ENCODE measurements at regions not wholly inside any gene's neighbourhood (a gene's known extent, or its start where the extent isn't known, plus 50 kb on each side); places are given as distances from the start of the nearest gene placed in this dataset.

DNA sequence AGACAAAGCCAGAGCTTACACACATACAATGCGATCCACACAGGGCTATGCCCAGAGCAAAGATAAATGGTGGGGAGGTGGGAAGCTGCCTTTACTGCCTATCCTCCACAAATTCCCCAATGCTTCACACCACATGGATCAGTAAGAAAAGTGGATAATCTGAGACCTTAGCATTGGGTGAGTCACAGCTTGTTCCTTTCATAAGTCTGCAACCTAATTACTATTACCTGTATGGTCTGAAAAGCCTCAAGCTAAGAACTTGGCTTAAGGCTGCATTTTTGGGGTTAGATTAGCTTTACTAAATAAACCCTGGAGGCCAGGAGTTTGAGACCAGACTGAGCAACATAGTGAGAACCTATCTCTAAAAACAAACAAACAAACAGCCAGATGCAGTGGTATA is 66.0 kb upstream of the BTBD3 start:
- Histone ChIP-seq H3K36me3 (ENCODE audit: insufficient read depth, low read length) (no peaks in the 10 kb centered on the region), H3K4me1 (ENCODE audit: insufficient read depth, low read length) (no peaks in the 10 kb centered on the region), H3K9me3 (ENCODE audit: control insufficient read depth in 1 of 2, insufficient read depth in 1 of 2, low read length in 2 of 2) (peaks cover 0 to 13% of the 10 kb centered on the region in 2 experiments), H3K4me3 (ENCODE audit: low read length) (no peak overlapping the region), H3K27me3 (ENCODE audit: control insufficient read depth in 1 of 2, insufficient read depth in 2 of 2, low read length in 2 of 2) (no peaks in the 10 kb centered on the region), H3K27ac (ENCODE audit: low read depth in 1 of 2, low read length in 2 of 2) (no peak overlapping the region)
- Mint-ChIP-seq H3K27ac (no peak overlapping the region), H3K9me3 (peaks cover 2% of the 10 kb centered on the region), H3K4me3 (no peak overlapping the region), H3K4me1 (ENCODE audit: low read depth) (no peaks in the 10 kb centered on the region), H3K36me3 (ENCODE audit: low read depth) (no peaks in the 10 kb centered on the region), H3K27me3 (peaks cover 1% of the 10 kb centered on the region)
- intact Hi-C loops (cut with DNase I, micrococcal nuclease) = no loop called here
- no peak for ATAC-seq (ENCODE audit: poor library complexity)
- POLR2A ChIA-PET = no interaction called here
- no peak for DNase-seq
- TF ChIP-seq, protein P1, sequence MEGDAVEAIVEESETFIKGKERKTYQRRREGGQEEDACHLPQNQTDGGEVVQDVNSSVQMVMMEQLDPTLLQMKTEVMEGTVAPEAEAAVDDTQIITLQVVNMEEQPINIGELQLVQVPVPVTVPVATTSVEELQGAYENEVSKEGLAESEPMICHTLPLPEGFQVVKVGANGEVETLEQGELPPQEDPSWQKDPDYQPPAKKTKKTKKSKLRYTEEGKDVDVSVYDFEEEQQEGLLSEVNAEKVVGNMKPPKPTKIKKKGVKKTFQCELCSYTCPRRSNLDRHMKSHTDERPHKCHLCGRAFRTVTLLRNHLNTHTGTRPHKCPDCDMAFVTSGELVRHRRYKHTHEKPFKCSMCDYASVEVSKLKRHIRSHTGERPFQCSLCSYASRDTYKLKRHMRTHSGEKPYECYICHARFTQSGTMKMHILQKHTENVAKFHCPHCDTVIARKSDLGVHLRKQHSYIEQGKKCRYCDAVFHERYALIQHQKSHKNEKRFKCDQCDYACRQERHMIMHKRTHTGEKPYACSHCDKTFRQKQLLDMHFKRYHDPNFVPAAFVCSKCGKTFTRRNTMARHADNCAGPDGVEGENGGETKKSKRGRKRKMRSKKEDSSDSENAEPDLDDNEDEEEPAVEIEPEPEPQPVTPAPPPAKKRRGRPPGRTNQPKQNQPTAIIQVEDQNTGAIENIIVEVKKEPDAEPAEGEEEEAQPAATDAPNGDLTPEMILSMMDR (IDR thresholded peaks at IDR 0.05) = no peak
- CTCF ChIA-PET = no interaction called here

DNA sequence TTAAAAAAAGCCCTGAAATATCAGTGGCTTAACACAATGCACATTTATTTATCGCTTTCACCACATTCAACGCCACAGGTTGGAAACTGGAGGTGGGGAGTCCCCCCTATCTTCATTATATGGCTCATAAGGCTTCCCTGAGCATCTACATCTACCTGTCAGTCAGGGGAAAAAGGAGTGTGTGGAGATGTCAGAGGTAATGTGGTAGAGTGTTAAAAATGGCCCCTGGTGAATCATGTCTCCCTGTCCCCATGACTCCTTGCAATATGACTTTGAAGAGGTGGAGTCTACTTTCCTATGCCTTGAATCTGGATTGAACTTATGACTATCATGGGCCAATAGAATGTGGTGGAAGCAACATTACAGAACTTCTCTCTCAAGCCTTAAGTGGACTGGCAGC is 65.5 kb upstream of the BTBD3 start:
- H3K9me3 Mint-ChIP-seq = peaks cover 2% of the 10 kb centered on the region
- CTCF ChIA-PET = no interaction called here
- ATAC-seq (ENCODE audit: poor library complexity) (no peak), DNase-seq (no peak)
- H3K27me3 ChIP-seq (ENCODE audit: control insufficient read depth in 1 of 2, insufficient read depth in 2 of 2, low read length in 2 of 2) = no peaks in the 10 kb centered on the region
- TF ChIP-seq, protein P1 (IDR thresholded peaks at IDR 0.05) = no peak
- H3K36me3 Mint-ChIP-seq (ENCODE audit: low read depth) = no peaks in the 10 kb centered on the region
- POLR2A ChIA-PET = no interaction called here
- no peaks in the 10 kb centered on the region for H3K4me1 ChIP-seq (ENCODE audit: insufficient read depth, low read length)
- no peaks in the 10 kb centered on the region for H3K27me3 Mint-ChIP-seq
- intact Hi-C loops (cut with DNase I, micrococcal nuclease) = no loop called here
- H3K4me1 Mint-ChIP-seq (ENCODE audit: low read depth) = no peaks in the 10 kb centered on the region
- H3K9me3 ChIP-seq (ENCODE audit: control insufficient read depth in 1 of 2, insufficient read depth in 1 of 2, low read length in 2 of 2) = peaks cover 0 to 13% of the 10 kb centered on the region in 2 experiments
- no peak overlapping the region for H3K27ac ChIP-seq (ENCODE audit: low read depth in 1 of 2, low read length in 2 of 2)
- H3K4me3 Mint-ChIP-seq = no peak overlapping the region
- H3K27ac Mint-ChIP-seq = no peak overlapping the region
- H3K4me3 ChIP-seq (ENCODE audit: low read length) = no peak overlapping the region
- no peaks in the 10 kb centered on the region for H3K36me3 ChIP-seq (ENCODE audit: insufficient read depth, low read length)

DNA sequence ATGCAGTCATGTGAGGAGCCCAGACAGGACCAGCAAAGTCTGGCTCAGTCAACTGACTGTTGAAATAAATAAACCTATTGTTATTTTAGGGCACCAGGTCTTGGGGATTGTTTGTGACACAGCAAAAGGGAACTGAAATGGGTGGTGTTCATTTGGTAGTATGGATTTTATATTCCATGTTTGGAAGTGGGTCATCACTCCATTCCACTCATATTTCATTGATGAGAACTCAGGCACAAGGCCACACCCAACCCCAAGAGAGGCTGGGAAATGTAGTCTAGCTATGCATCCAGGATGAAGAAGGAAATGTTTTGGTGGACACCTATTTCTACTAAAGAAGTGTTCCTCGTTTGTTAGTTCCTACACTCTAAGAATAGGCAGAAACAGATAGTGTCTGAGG is 64.9 kb upstream of the BTBD3 start:
- Histone ChIP-seq H3K4me3 (ENCODE audit: low read length) (no peak overlapping the region), H3K27ac (ENCODE audit: low read depth in 1 of 2, low read length in 2 of 2) (no peak overlapping the region), H3K9me3 (ENCODE audit: control insufficient read depth in 1 of 2, insufficient read depth in 1 of 2, low read length in 2 of 2) (peaks cover 0 to 16% of the 10 kb centered on the region in 2 experiments), H3K36me3 (ENCODE audit: insufficient read depth, low read length) (no peaks in the 10 kb centered on the region), H3K27me3 (ENCODE audit: control insufficient read depth in 1 of 2, insufficient read depth in 2 of 2, low read length in 2 of 2) (no peaks in the 10 kb centered on the region), H3K4me1 (ENCODE audit: insufficient read depth, low read length) (no peaks in the 10 kb centered on the region)
- H3K27ac Mint-ChIP-seq = no peak overlapping the region
- no peaks in the 10 kb centered on the region for H3K36me3 Mint-ChIP-seq (ENCODE audit: low read depth)
- ChIA-PET CTCF (no interaction called here), POLR2A (no interaction called here)
- no peaks in the 10 kb centered on the region for H3K4me1 Mint-ChIP-seq (ENCODE audit: low read depth)
- no peak overlapping the region for H3K4me3 Mint-ChIP-seq
- intact Hi-C loops (cut with DNase I, micrococcal nuclease) = no loop called here
- DNase-seq = no peak
- TF ChIP-seq, protein P1 (IDR thresholded peaks at IDR 0.05) = no peak
- ATAC-seq (ENCODE audit: poor library complexity) = no peak
- no peaks in the 10 kb centered on the region for H3K27me3 Mint-ChIP-seq
- H3K9me3 Mint-ChIP-seq = peaks cover 2% of the 10 kb centered on the region

All from CD4-positive, alpha-beta T cell (primary cell).